Liver (tissue), 8 donors: ENCODE measurements at regions not wholly inside any gene's neighbourhood (a gene's known extent, or its start where the extent isn't known, plus 50 kb on each side); places are given as distances from the start of the nearest gene placed in this dataset.

Source experiments
- DNase-seq: peaks from one replicate; pipeline ENCODE4 v3.0.0-alpha.2; 2017; ENCODE audit warnings: low spot score
- H3K27ac ChIP-seq, 2 donors: one replicate each; pipeline ENCODE4 v1.7.0; 2013; ENCODE audit warnings: inconsistent platforms in 2 of 2, low read length in 2 of 2, control low read depth in 1 of 2, low read depth in 1 of 2, mild to moderate bottlenecking in 1 of 2
- H3K27me3 ChIP-seq, 4 donors: one replicate each; pipeline versions ENCODE4 v1.6.1 to v1.7.0; 2013; ENCODE audit warnings: low read length in 3 of 4, inconsistent platforms in 1 of 4, mild to moderate bottlenecking in 1 of 4, moderate library complexity in 1 of 4; ENCODE audit not compliant: control insufficient read depth in 4 of 4, insufficient read depth in 4 of 4
- H3K36me3 ChIP-seq, 4 donors: one replicate each; pipeline versions ENCODE4 v1.6.1 to v1.7.0; 2013; ENCODE audit warnings: low read length in 3 of 4, mild to moderate bottlenecking in 3 of 4, low read depth in 1 of 4, moderate library complexity in 1 of 4; ENCODE audit not compliant: control insufficient read depth in 4 of 4, insufficient read depth in 3 of 4
- H3K4me1 ChIP-seq, 4 donors: one replicate each; pipeline versions ENCODE4 v1.6.1 to v1.7.0; 2013; ENCODE audit warnings: low read length in 3 of 4, mild to moderate bottlenecking in 3 of 4, moderate library complexity in 1 of 4; ENCODE audit not compliant: control insufficient read depth in 4 of 4, insufficient read depth in 4 of 4
- H3K4me3 ChIP-seq, 3 donors: one replicate each; pipeline versions ENCODE4 v1.6.1 to v1.7.0; 2013; ENCODE audit warnings: low read length in 3 of 3, control low read depth in 1 of 3, low read depth in 1 of 3, mild to moderate bottlenecking in 1 of 3
- H3K9ac ChIP-seq, 2 donors: one replicate each; pipeline ENCODE4 v1.7.0; 2013; ENCODE audit warnings: low read length in 2 of 2, mild to moderate bottlenecking in 2 of 2, moderate library complexity in 2 of 2, control low read depth in 1 of 2, low read depth in 1 of 2
- H3K9me3 ChIP-seq, 4 donors: one replicate each; pipeline versions ENCODE4 v1.6.1 to v1.7.0; 2013; ENCODE audit warnings: low read length in 3 of 4; ENCODE audit not compliant: control insufficient read depth in 4 of 4
- CTCF ChIP-seq: fragments of 150-350 bp; IDR thresholded peaks from 2 replicates; pipeline ENCODE4 v1.5.1; 2017; ENCODE audit warnings: improper control_type of control experiment, low read depth, low read length; ENCODE audit not compliant: missing input control
- EGR1 ChIP-seq, 2 donors: IDR thresholded peaks; 2 replicates each; pipeline ENCODE4 v1.6.1; 2016 to 2018; ENCODE audit warnings: antibody characterized with exemption in 2 of 2, low read depth in 2 of 2
- FOXA2 ChIP-seq: IDR thresholded peaks from 2 replicates; pipeline ENCODE4 v1.6.1; 2016; ENCODE audit warnings: antibody characterized with exemption
- GABPA ChIP-seq, 2 donors: IDR thresholded peaks in 1 of 2; conservative IDR thresholded peaks in 1 of 2; 2 replicates each; pipeline ENCODE4 v1.6.1; 2016; ENCODE audit warnings: antibody characterized with exemption in 2 of 2, mild to moderate bottlenecking in 1 of 2, moderate library complexity in 1 of 2
- HNF4G ChIP-seq: IDR thresholded peaks from 2 replicates; pipeline ENCODE4 v1.6.1; 2016; ENCODE audit warnings: antibody characterized with exemption
- JUND ChIP-seq, 2 donors: IDR thresholded peaks; 2 replicates each; pipeline ENCODE4 v1.6.1; 2016; ENCODE audit warnings: antibody characterized with exemption in 2 of 2
- NR2F2 ChIP-seq: IDR thresholded peaks from 2 replicates; pipeline ENCODE4 v1.6.1; 2016; ENCODE audit warnings: antibody characterized with exemption
- RAD21 ChIP-seq, 2 donors: IDR thresholded peaks; 2 replicates each; pipeline ENCODE4 v1.6.1; 2016; ENCODE audit warnings: antibody characterized with exemption in 2 of 2, mild to moderate bottlenecking in 2 of 2
- REST ChIP-seq: IDR thresholded peaks from 2 replicates; pipeline ENCODE4 v1.6.1; 2016; ENCODE audit warnings: antibody characterized with exemption, mild to moderate bottlenecking
- RXRA ChIP-seq, 2 donors: IDR thresholded peaks; 2 replicates each; pipeline ENCODE4 v1.6.1; 2017 to 2018; ENCODE audit warnings: antibody characterized with exemption in 2 of 2, mild to moderate bottlenecking in 1 of 2
- SP1 ChIP-seq: IDR thresholded peaks from 2 replicates; pipeline ENCODE4 v1.6.1; 2018; ENCODE audit warnings: antibody characterized with exemption, mild to moderate bottlenecking
- TAF1 ChIP-seq: conservative IDR thresholded peaks from 2 replicates; pipeline ENCODE4 v1.6.1; 2016; ENCODE audit warnings: antibody characterized with exemption, mild to moderate bottlenecking
- YY1 ChIP-seq: IDR thresholded peaks from 2 replicates; pipeline ENCODE4 v1.6.1; 2016; ENCODE audit warnings: antibody characterized with exemption, mild to moderate bottlenecking
- WGBS: extraction: QIAGEN DNeasy Blood & Tissue Kit; methylation state at CpG from one replicate; pipeline ENCODE4 v1.1.7; 2013; 5-methylcytosine and 5-hydroxymethylcytosine counted together
- TF ChIP-seq, protein P1 (sequence below): IDR thresholded peaks from 2 replicates; pipeline ENCODE4 v1.6.1; 2016; ENCODE audit warnings: antibody characterized with exemption
- TF ChIP-seq, protein P2 (sequence below): IDR thresholded peaks from 2 replicates; pipeline ENCODE4 v1.6.1; 2016; ENCODE audit warnings: antibody characterized with exemption
- donor health status: healthy.
- donor health status: healthy.
- donor health status: healthy.
- donor health status: healthy.
- donor health status: healthy.

GRCh38 chr3:775178-775880 is 317.5 kb upstream of the CNTN6 start:
- Histone ChIP-seq H3K27ac (no peak overlapping the region), H3K36me3 (no peaks in the 10 kb centered on the region), H3K4me1 (no peaks in the 10 kb centered on the region), H3K27me3 (no peaks in the 10 kb centered on the region), H3K9ac (no peak overlapping the region), H3K4me3 (no peak overlapping the region), H3K9me3 (no peaks in the 10 kb centered on the region)
- WGBS: 85% methylated on average over 6 of the region's 6 CpGs
- TF ChIP-seq YY1 (no peak), FOXA2 (no peak), JUND (IDR thresholded peaks at IDR 0.05) (no peak), HNF4G (no peak), RXRA (IDR thresholded peaks at IDR 0.05) (no peak), TAF1 (no peak), NR2F2 (no peak), GABPA (IDR thresholded peaks at IDR 0.05 in 1 of 2, conservative IDR thresholded peaks at IDR 0.05 in 1 of 2) (no peak), EGR1 (IDR thresholded peaks at IDR 0.05; ENCODE audit: low read depth in 2 of 2) (no peak), SP1 (no peak), REST (no peak)
- TF ChIP-seq, protein P1, sequence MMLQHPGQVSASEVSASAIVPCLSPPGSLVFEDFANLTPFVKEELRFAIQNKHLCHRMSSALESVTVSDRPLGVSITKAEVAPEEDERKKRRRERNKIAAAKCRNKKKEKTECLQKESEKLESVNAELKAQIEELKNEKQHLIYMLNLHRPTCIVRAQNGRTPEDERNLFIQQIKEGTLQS: no peak
- TF ChIP-seq, protein P2, sequence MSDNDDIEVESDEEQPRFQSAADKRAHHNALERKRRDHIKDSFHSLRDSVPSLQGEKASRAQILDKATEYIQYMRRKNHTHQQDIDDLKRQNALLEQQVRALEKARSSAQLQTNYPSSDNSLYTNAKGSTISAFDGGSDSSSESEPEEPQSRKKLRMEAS: no peak
- no peak for DNase-seq

DNA sequence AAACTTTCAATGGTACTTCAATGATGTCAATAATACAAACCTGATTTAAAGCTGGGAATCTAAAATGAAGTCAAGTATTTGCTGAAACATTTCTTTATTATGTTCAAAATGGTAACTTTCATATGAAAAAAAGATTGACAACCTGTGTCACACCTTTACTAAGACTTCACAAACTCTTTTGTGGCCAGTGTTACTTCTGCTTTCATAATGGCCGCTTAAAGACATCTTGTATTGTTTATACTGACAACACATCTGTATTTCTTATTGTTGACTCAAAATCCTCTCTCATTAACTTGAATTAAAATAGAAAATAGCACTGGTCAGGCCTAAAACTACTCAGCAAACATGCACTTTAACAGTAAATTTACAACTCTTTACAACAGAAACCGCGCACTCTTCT is 312.3 kb upstream of the CNTN6 start:
- Histone ChIP-seq H3K4me1 (no peaks in the 10 kb centered on the region), H3K27me3 (no peaks in the 10 kb centered on the region), H3K36me3 (no peaks in the 10 kb centered on the region), H3K9ac (no peak overlapping the region), H3K4me3 (no peak overlapping the region), H3K9me3 (no peaks in the 10 kb centered on the region), H3K27ac (no peak overlapping the region)
- WGBS: 78% methylated on average over 3 of the region's 3 CpGs
- no peak for DNase-seq
- TF ChIP-seq RXRA (IDR thresholded peaks at IDR 0.05) (no peak), CTCF (no peak), RAD21 (IDR thresholded peaks at IDR 0.05) (no peak), YY1 (no peak), FOXA2 (no peak), NR2F2 (no peak)
- TF ChIP-seq, protein P1: no peak
